ENCODE measurements at regions not wholly inside any gene's neighbourhood (a gene's known extent, or its start where the extent isn't known, plus 50 kb on each side); places are given as distances from the start of the nearest gene placed in this dataset.

- Histone ChIP-seq H3K9me3 (ENCODE audit: control insufficient read depth in 2 of 2, insufficient read depth in 1 of 2, low read depth in 1 of 2, low read length in 1 of 2) (peaks cover 0 to 7% of the 10 kb centered on the region in 2 donors), H3K27me3 (ENCODE audit: control insufficient read depth in 3 of 3, insufficient read depth in 3 of 3, low read length in 3 of 3) (no peaks in the 10 kb centered on the region), H3K36me3 (ENCODE audit: control insufficient read depth in 3 of 3, insufficient read depth in 2 of 3, low read depth in 1 of 3, low read length in 3 of 3) (no peaks in the 10 kb centered on the region), H3K4me3 (ENCODE audit: low read depth in 1 of 3, low read length in 3 of 3) (no peak overlapping the region), H3K4me1 (ENCODE audit: control insufficient read depth in 3 of 3, insufficient read depth in 2 of 3, low read depth in 1 of 3, low read length in 2 of 3) (peaks cover 0 to 2% (median 0%) of the 10 kb centered on the region in 3 donors), H3K27ac (ENCODE audit: low read depth in 1 of 3, low read length in 2 of 3) (no peak overlapping the region)
- no peak for DNase-seq
- no peak for FAIRE-seq
- WGBS, 3 donors, result 32 to 69% (median 57%) methylated on average over 8 of the region's 8 CpGs
These were observed 87.6 kb upstream of the LINC01488 start for GRCh38 chr11:69393865-69394233.

GRCh38 chr11:69394234-69394868, 87.1 kb upstream of the LINC01488 start:
- DNase-seq (no peak), FAIRE-seq (no peak)
- WGBS, 3 donors, result 84 to 87% (median 85%) methylated on average over 17 to 20 of the region's 20 CpGs
- H3K4me1 ChIP-seq (ENCODE audit: control insufficient read depth in 3 of 3, insufficient read depth in 2 of 3, low read depth in 1 of 3, low read length in 2 of 3), result peaks cover 0 to 2% (median 0%) of the 10 kb centered on the region in 3 donors
- no peaks in the 10 kb centered on the region for H3K36me3 ChIP-seq (ENCODE audit: control insufficient read depth in 3 of 3, insufficient read depth in 2 of 3, low read depth in 1 of 3, low read length in 3 of 3)
- no peak overlapping the region for H3K4me3 ChIP-seq (ENCODE audit: low read depth in 1 of 3, low read length in 3 of 3)
- peaks cover 0 to 3% of the 10 kb centered on the region in 2 donors for H3K9me3 ChIP-seq (ENCODE audit: control insufficient read depth in 2 of 2, insufficient read depth in 1 of 2, low read depth in 1 of 2, low read length in 1 of 2)
- H3K27me3 ChIP-seq (ENCODE audit: control insufficient read depth in 3 of 3, insufficient read depth in 3 of 3, low read length in 3 of 3), result no peaks in the 10 kb centered on the region
- no peak overlapping the region for H3K27ac ChIP-seq (ENCODE audit: low read depth in 1 of 3, low read length in 2 of 3)

GRCh38 chr11:69394869-69395246, 86.6 kb upstream of the LINC01488 start:
- DNase-seq (no peak), FAIRE-seq (no peak)
- 69 to 78% (median 71%) methylated on average over 7 of the region's 7 CpGs for WGBS, 3 donors
- Histone ChIP-seq H3K9me3 (ENCODE audit: control insufficient read depth in 2 of 2, insufficient read depth in 1 of 2, low read depth in 1 of 2, low read length in 1 of 2) (no peaks in the 10 kb centered on the region), H3K4me3 (ENCODE audit: low read depth in 1 of 3, low read length in 3 of 3) (no peak overlapping the region), H3K27ac (ENCODE audit: low read depth in 1 of 3, low read length in 2 of 3) (no peak overlapping the region), H3K36me3 (ENCODE audit: control insufficient read depth in 3 of 3, insufficient read depth in 2 of 3, low read depth in 1 of 3, low read length in 3 of 3) (no peaks in the 10 kb centered on the region), H3K4me1 (ENCODE audit: control insufficient read depth in 3 of 3, insufficient read depth in 2 of 3, low read depth in 1 of 3, low read length in 2 of 3) (peaks cover 0 to 2% (median 0%) of the 10 kb centered on the region in 3 donors), H3K27me3 (ENCODE audit: control insufficient read depth in 3 of 3, insufficient read depth in 3 of 3, low read length in 3 of 3) (no peaks in the 10 kb centered on the region)

GRCh38 chr11:69395287-69395686, 86.2 kb upstream of the LINC01488 start:
- H3K27me3 ChIP-seq (ENCODE audit: control insufficient read depth in 3 of 3, insufficient read depth in 3 of 3, low read length in 3 of 3), result no peaks in the 10 kb centered on the region
- FAIRE-seq (no peak), DNase-seq (no peak)
- 77 to 86% (median 80%) methylated on average over 8 of the region's 8 CpGs for WGBS, 3 donors
- H3K9me3 ChIP-seq (ENCODE audit: control insufficient read depth in 2 of 2, insufficient read depth in 1 of 2, low read depth in 1 of 2, low read length in 1 of 2), result peaks cover 0 to 3% of the 10 kb centered on the region in 2 donors
- H3K4me3 ChIP-seq (ENCODE audit: low read depth in 1 of 3, low read length in 3 of 3), result no peak overlapping the region
- no peak overlapping the region for H3K27ac ChIP-seq (ENCODE audit: low read depth in 1 of 3, low read length in 2 of 3)
- H3K4me1 ChIP-seq (ENCODE audit: control insufficient read depth in 3 of 3, insufficient read depth in 2 of 3, low read depth in 1 of 3, low read length in 2 of 3), result peaks cover 0 to 2% (median 0%) of the 10 kb centered on the region in 3 donors
- H3K36me3 ChIP-seq (ENCODE audit: control insufficient read depth in 3 of 3, insufficient read depth in 2 of 3, low read depth in 1 of 3, low read length in 3 of 3), result no peaks in the 10 kb centered on the region

- DNase-seq (no peak), FAIRE-seq (no peak)
- H3K27me3 ChIP-seq (ENCODE audit: control insufficient read depth in 3 of 3, insufficient read depth in 3 of 3, low read length in 3 of 3), result no peaks in the 10 kb centered on the region
These were observed 85.2 kb upstream of the LINC01488 start for GRCh38 chr11:69396051-69396947.

GRCh38 chr11:69396948-69397307, 84.5 kb upstream of the LINC01488 start:
- WGBS, 3 donors, result 79 to 96% (median 85%) methylated on average over 2 of the region's 2 CpGs

More at GRCh38 chr11:69396051-69396947, 85.2 kb upstream of the LINC01488 start:
- H3K9me3 ChIP-seq (ENCODE audit: control insufficient read depth in 2 of 2, insufficient read depth in 1 of 2, low read depth in 1 of 2, low read length in 1 of 2), result peaks cover 0 to 6% of the 10 kb centered on the region in 2 donors
- H3K36me3 ChIP-seq (ENCODE audit: control insufficient read depth in 3 of 3, insufficient read depth in 2 of 3, low read depth in 1 of 3, low read length in 3 of 3), result no peaks in the 10 kb centered on the region
- no peaks in the 10 kb centered on the region for H3K4me1 ChIP-seq (ENCODE audit: control insufficient read depth in 3 of 3, insufficient read depth in 2 of 3, low read depth in 1 of 3, low read length in 2 of 3)
- H3K4me3 ChIP-seq (ENCODE audit: low read depth in 1 of 3, low read length in 3 of 3), result no peak overlapping the region
- H3K27ac ChIP-seq (ENCODE audit: low read depth in 1 of 3, low read length in 2 of 3), result no peak overlapping the region
- WGBS, 3 donors, result 74 to 86% (median 85%) methylated on average over 14 of the region's 14 CpGs

GRCh38 chr11:69397732-69398131, 83.7 kb upstream of the LINC01488 start:
- DNase-seq (no peak), FAIRE-seq (no peak)
- H3K4me1 ChIP-seq (ENCODE audit: control insufficient read depth in 3 of 3, insufficient read depth in 2 of 3, low read depth in 1 of 3, low read length in 2 of 3), result no peaks in the 10 kb centered on the region
- H3K4me3 ChIP-seq (ENCODE audit: low read depth in 1 of 3, low read length in 3 of 3), result no peak overlapping the region
- peaks cover 0 to 12% of the 10 kb centered on the region in 2 donors for H3K9me3 ChIP-seq (ENCODE audit: control insufficient read depth in 2 of 2, insufficient read depth in 1 of 2, low read depth in 1 of 2, low read length in 1 of 2)
- H3K27me3 ChIP-seq (ENCODE audit: control insufficient read depth in 3 of 3, insufficient read depth in 3 of 3, low read length in 3 of 3), result no peaks in the 10 kb centered on the region
- 78 to 89% (median 86%) methylated on average over 3 of the region's 3 CpGs for WGBS, 3 donors
- H3K27ac ChIP-seq (ENCODE audit: low read depth in 1 of 3, low read length in 2 of 3), result no peak overlapping the region
- no peaks in the 10 kb centered on the region for H3K36me3 ChIP-seq (ENCODE audit: control insufficient read depth in 3 of 3, insufficient read depth in 2 of 3, low read depth in 1 of 3, low read length in 3 of 3)

More at GRCh38 chr11:69396948-69397307, 84.5 kb upstream of the LINC01488 start:
- no peak for FAIRE-seq
- H3K4me3 ChIP-seq (ENCODE audit: low read depth in 1 of 3, low read length in 3 of 3), result no peak overlapping the region
- DNase-seq, result no peak
- peaks cover 0 to 6% of the 10 kb centered on the region in 2 donors for H3K9me3 ChIP-seq (ENCODE audit: control insufficient read depth in 2 of 2, insufficient read depth in 1 of 2, low read depth in 1 of 2, low read length in 1 of 2)
- no peaks in the 10 kb centered on the region for H3K27me3 ChIP-seq (ENCODE audit: control insufficient read depth in 3 of 3, insufficient read depth in 3 of 3, low read length in 3 of 3)
- no peaks in the 10 kb centered on the region for H3K4me1 ChIP-seq (ENCODE audit: control insufficient read depth in 3 of 3, insufficient read depth in 2 of 3, low read depth in 1 of 3, low read length in 2 of 3)
- no peaks in the 10 kb centered on the region for H3K36me3 ChIP-seq (ENCODE audit: control insufficient read depth in 3 of 3, insufficient read depth in 2 of 3, low read depth in 1 of 3, low read length in 3 of 3)
- H3K27ac ChIP-seq (ENCODE audit: low read depth in 1 of 3, low read length in 2 of 3), result no peak overlapping the region

- FAIRE-seq, result no peak
- no peaks in the 10 kb centered on the region for H3K4me1 ChIP-seq (ENCODE audit: control insufficient read depth in 3 of 3, insufficient read depth in 2 of 3, low read depth in 1 of 3, low read length in 2 of 3)
- H3K4me3 ChIP-seq (ENCODE audit: low read depth in 1 of 3, low read length in 3 of 3), result no peak overlapping the region
- peaks cover 0 to 16% of the 10 kb centered on the region in 2 donors for H3K9me3 ChIP-seq (ENCODE audit: control insufficient read depth in 2 of 2, insufficient read depth in 1 of 2, low read depth in 1 of 2, low read length in 1 of 2)
- 79 to 84% (median 84%) methylated on average over 22 to 28 of the region's 28 CpGs for WGBS, 3 donors
- no peaks in the 10 kb centered on the region for H3K36me3 ChIP-seq (ENCODE audit: control insufficient read depth in 3 of 3, insufficient read depth in 2 of 3, low read depth in 1 of 3, low read length in 3 of 3)
- H3K27me3 ChIP-seq (ENCODE audit: control insufficient read depth in 3 of 3, insufficient read depth in 3 of 3, low read length in 3 of 3), result no peaks in the 10 kb centered on the region
- no peak for DNase-seq
- no peak overlapping the region for H3K27ac ChIP-seq (ENCODE audit: low read depth in 1 of 3, low read length in 2 of 3)
These were observed 82.7 kb upstream of the LINC01488 start for GRCh38 chr11:69398529-69399492.

All from small intestine (tissue), 7 donors.